Lower leg skin (tissue), 3 donors: ENCODE measurements at regions not wholly inside any gene's neighbourhood (a gene's known extent, or its start where the extent isn't known, plus 50 kb on each side); places are given as distances from the start of the nearest gene placed in this dataset.

Experiments
- CTCF ChIP-seq, 3 donors: fragments of 450-650 bp; IDR thresholded peaks; one replicate each; pipeline ENCODE4 v1.5.1; 2016; ENCODE audit warnings: antibody characterized with exemption in 3 of 3, mild to moderate bottlenecking in 3 of 3, moderate library complexity in 2 of 3
- POLR2A ChIP-seq, 2 donors: fragments of 450-650 bp; IDR thresholded peaks; one replicate each; pipeline ENCODE4 v1.6.1; 2016 to 2017; ENCODE audit warnings: antibody characterized with exemption in 2 of 2, mild to moderate bottlenecking in 1 of 2, moderate library complexity in 1 of 2

- TF ChIP-seq CTCF (IDR thresholded peaks at IDR 0.05): no peak
- no peak for TF ChIP-seq POLR2A (IDR thresholded peaks at IDR 0.05)
Measured at GRCh38 chr2:209305746-209306196, 118.1 kb upstream of the MAP2 start.
